ENCODE measurements at regions not wholly inside any gene's neighbourhood (a gene's known extent, or its start where the extent isn't known, plus 50 kb on each side); places are given as distances from the start of the nearest gene placed in this dataset.

DNA sequence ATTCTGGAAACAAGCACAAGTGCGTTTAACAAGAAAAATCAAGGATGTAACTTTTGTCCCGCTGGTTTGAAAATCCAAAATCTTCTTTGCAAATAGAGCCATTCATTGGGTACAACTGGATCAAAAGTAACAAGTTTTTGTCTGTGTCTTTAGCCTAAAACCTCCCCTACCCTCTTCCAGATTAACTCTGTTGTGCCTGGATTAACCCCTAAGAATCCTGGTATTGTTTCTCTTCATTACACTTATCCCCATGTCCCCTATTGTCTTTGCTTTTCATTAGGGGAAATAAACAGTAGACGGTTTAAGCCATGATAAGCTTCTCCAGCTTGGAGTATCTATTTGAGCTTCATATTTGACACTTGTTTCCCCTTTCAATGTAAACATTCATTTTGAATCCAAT lies 242.1 kb upstream of the ARGLU1 start:
- Mint-ChIP-seq H3K4me1 (peaks cover 67% of the 10 kb centered on the region), H3K4me3 (no peak overlapping the region), H3K27me3 (ENCODE audit: low read depth) (peaks cover 8% of the 10 kb centered on the region; the same call in 1 of the 2 replicates), H3K9me3 (no peaks in the 10 kb centered on the region), H3K27ac (peak overlapping the region; percentile 2), H3K36me3 (no peaks in the 10 kb centered on the region)
- TF ChIP-seq ZNF219 (CRISPR knock-in tag; IDR thresholded peaks at IDR 0.05; ENCODE audit: borderline replicate concordance) (no peak), TP53 (CRISPR knock-in tag; IDR thresholded peaks at IDR 0.05) (no peak), KAT7 (CRISPR knock-in tag; IDR thresholded peaks at IDR 0.05; ENCODE audit: borderline replicate concordance) (no peak), ZNF416 (CRISPR knock-in tag; IDR thresholded peaks at IDR 0.05) (no peak), GRHL2 (CRISPR knock-in tag; IDR thresholded peaks at IDR 0.05; ENCODE audit: insufficient replicate concordance, severe bottlenecking) (no peak), SOX15 (CRISPR knock-in tag; IDR thresholded peaks at IDR 0.05) (no peak), ZNF232 (CRISPR knock-in tag; IDR thresholded peaks at IDR 0.05) (no peak), SMAD4 (CRISPR knock-in tag; IDR thresholded peaks at IDR 0.05) (no peak), CREB1 (CRISPR knock-in tag; IDR thresholded peaks at IDR 0.05) (no peak), ZNF121 (CRISPR knock-in tag; IDR thresholded peaks at IDR 0.05) (no peak), CREM (CRISPR knock-in tag; IDR thresholded peaks at IDR 0.05) (no peak), TEAD1 (CRISPR knock-in tag; IDR thresholded peaks at IDR 0.05) (no peak), NFE2L1 (CRISPR knock-in tag; IDR thresholded peaks at IDR 0.05) (no peak), FOXP1 (CRISPR knock-in tag; IDR thresholded peaks at IDR 0.05; ENCODE audit: borderline replicate concordance) (no peak)
- TF ChIP-seq, protein P1, sequence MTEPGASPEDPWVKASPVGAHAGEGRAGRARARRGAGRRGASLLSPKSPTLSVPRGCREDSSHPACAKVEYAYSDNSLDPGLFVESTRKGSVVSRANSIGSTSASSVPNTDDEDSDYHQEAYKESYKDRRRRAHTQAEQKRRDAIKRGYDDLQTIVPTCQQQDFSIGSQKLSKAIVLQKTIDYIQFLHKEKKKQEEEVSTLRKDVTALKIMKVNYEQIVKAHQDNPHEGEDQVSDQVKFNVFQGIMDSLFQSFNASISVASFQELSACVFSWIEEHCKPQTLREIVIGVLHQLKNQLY (CRISPR knock-in tag; IDR thresholded peaks at IDR 0.05) = no peak
- TF ChIP-seq, protein P2, sequence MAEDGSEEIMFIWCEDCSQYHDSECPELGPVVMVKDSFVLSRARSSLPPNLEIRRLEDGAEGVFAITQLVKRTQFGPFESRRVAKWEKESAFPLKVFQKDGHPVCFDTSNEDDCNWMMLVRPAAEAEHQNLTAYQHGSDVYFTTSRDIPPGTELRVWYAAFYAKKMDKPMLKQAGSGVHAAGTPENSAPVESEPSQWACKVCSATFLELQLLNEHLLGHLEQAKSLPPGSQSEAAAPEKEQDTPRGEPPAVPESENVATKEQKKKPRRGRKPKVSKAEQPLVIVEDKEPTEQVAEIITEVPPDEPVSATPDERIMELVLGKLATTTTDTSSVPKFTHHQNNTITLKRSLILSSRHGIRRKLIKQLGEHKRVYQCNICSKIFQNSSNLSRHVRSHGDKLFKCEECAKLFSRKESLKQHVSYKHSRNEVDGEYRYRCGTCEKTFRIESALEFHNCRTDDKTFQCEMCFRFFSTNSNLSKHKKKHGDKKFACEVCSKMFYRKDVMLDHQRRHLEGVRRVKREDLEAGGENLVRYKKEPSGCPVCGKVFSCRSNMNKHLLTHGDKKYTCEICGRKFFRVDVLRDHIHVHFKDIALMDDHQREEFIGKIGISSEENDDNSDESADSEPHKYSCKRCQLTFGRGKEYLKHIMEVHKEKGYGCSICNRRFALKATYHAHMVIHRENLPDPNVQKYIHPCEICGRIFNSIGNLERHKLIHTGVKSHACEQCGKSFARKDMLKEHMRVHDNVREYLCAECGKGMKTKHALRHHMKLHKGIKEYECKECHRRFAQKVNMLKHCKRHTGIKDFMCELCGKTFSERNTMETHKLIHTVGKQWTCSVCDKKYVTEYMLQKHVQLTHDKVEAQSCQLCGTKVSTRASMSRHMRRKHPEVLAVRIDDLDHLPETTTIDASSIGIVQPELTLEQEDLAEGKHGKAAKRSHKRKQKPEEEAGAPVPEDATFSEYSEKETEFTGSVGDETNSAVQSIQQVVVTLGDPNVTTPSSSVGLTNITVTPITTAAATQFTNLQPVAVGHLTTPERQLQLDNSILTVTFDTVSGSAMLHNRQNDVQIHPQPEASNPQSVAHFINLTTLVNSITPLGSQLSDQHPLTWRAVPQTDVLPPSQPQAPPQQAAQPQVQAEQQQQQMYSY (CRISPR knock-in tag; IDR thresholded peaks at IDR 0.05) = no peak
- TF ChIP-seq, protein P3, sequence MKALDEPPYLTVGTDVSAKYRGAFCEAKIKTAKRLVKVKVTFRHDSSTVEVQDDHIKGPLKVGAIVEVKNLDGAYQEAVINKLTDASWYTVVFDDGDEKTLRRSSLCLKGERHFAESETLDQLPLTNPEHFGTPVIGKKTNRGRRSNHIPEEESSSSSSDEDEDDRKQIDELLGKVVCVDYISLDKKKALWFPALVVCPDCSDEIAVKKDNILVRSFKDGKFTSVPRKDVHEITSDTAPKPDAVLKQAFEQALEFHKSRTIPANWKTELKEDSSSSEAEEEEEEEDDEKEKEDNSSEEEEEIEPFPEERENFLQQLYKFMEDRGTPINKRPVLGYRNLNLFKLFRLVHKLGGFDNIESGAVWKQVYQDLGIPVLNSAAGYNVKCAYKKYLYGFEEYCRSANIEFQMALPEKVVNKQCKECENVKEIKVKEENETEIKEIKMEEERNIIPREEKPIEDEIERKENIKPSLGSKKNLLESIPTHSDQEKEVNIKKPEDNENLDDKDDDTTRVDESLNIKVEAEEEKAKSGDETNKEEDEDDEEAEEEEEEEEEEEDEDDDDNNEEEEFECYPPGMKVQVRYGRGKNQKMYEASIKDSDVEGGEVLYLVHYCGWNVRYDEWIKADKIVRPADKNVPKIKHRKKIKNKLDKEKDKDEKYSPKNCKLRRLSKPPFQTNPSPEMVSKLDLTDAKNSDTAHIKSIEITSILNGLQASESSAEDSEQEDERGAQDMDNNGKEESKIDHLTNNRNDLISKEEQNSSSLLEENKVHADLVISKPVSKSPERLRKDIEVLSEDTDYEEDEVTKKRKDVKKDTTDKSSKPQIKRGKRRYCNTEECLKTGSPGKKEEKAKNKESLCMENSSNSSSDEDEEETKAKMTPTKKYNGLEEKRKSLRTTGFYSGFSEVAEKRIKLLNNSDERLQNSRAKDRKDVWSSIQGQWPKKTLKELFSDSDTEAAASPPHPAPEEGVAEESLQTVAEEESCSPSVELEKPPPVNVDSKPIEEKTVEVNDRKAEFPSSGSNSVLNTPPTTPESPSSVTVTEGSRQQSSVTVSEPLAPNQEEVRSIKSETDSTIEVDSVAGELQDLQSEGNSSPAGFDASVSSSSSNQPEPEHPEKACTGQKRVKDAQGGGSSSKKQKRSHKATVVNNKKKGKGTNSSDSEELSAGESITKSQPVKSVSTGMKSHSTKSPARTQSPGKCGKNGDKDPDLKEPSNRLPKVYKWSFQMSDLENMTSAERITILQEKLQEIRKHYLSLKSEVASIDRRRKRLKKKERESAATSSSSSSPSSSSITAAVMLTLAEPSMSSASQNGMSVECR (CRISPR knock-in tag; IDR thresholded peaks at IDR 0.05; ENCODE audit: borderline replicate concordance) = no peak
- TF ChIP-seq, protein P4, sequence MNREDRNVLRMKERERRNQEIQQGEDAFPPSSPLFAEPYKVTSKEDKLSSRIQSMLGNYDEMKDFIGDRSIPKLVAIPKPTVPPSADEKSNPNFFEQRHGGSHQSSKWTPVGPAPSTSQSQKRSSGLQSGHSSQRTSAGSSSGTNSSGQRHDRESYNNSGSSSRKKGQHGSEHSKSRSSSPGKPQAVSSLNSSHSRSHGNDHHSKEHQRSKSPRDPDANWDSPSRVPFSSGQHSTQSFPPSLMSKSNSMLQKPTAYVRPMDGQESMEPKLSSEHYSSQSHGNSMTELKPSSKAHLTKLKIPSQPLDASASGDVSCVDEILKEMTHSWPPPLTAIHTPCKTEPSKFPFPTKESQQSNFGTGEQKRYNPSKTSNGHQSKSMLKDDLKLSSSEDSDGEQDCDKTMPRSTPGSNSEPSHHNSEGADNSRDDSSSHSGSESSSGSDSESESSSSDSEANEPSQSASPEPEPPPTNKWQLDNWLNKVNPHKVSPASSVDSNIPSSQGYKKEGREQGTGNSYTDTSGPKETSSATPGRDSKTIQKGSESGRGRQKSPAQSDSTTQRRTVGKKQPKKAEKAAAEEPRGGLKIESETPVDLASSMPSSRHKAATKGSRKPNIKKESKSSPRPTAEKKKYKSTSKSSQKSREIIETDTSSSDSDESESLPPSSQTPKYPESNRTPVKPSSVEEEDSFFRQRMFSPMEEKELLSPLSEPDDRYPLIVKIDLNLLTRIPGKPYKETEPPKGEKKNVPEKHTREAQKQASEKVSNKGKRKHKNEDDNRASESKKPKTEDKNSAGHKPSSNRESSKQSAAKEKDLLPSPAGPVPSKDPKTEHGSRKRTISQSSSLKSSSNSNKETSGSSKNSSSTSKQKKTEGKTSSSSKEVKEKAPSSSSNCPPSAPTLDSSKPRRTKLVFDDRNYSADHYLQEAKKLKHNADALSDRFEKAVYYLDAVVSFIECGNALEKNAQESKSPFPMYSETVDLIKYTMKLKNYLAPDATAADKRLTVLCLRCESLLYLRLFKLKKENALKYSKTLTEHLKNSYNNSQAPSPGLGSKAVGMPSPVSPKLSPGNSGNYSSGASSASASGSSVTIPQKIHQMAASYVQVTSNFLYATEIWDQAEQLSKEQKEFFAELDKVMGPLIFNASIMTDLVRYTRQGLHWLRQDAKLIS (CRISPR knock-in tag; IDR thresholded peaks at IDR 0.05; ENCODE audit: borderline replicate concordance) = no peak
- TF ChIP-seq, protein P5, sequence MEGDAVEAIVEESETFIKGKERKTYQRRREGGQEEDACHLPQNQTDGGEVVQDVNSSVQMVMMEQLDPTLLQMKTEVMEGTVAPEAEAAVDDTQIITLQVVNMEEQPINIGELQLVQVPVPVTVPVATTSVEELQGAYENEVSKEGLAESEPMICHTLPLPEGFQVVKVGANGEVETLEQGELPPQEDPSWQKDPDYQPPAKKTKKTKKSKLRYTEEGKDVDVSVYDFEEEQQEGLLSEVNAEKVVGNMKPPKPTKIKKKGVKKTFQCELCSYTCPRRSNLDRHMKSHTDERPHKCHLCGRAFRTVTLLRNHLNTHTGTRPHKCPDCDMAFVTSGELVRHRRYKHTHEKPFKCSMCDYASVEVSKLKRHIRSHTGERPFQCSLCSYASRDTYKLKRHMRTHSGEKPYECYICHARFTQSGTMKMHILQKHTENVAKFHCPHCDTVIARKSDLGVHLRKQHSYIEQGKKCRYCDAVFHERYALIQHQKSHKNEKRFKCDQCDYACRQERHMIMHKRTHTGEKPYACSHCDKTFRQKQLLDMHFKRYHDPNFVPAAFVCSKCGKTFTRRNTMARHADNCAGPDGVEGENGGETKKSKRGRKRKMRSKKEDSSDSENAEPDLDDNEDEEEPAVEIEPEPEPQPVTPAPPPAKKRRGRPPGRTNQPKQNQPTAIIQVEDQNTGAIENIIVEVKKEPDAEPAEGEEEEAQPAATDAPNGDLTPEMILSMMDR (IDR thresholded peaks at IDR 0.05) = no peak
- TF ChIP-seq, protein P6, sequence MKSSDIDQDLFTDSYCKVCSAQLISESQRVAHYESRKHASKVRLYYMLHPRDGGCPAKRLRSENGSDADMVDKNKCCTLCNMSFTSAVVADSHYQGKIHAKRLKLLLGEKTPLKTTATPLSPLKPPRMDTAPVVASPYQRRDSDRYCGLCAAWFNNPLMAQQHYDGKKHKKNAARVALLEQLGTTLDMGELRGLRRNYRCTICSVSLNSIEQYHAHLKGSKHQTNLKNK (CRISPR knock-in tag; IDR thresholded peaks at IDR 0.05) = no peak
- ChIA-PET POLR2A (no interaction called here), CTCF (no interaction called here)
- ATAC-seq (no peak), DNase-seq (ENCODE audit: low spot score) (no peak)
